ENCODE measurements at regions not wholly inside any gene's neighbourhood (a gene's known extent, or its start where the extent isn't known, plus 50 kb on each side); places are given as distances from the start of the nearest gene placed in this dataset.

- no peaks in the 10 kb centered on the region for H3K27me3 ChIP-seq (ENCODE audit: insufficient read depth, low read length)
- DNase-seq (ENCODE audit: low read depth) (no peak), FAIRE-seq (no peak)
- no peaks in the 10 kb centered on the region for H3K9me3 Mint-ChIP-seq (ENCODE audit: unreplicated experiment)
- H3K4me1 ChIP-seq (ENCODE audit: insufficient read depth, low read length): no peaks in the 10 kb centered on the region
- H3K4me2 ChIP-seq (ENCODE audit: low read length): no peak overlapping the region
- H4K20me1 ChIP-seq (ENCODE audit: insufficient read depth, low read length): no peaks in the 10 kb centered on the region
- no peak overlapping the region for H3K9ac ChIP-seq (ENCODE audit: low read length)
- H3K79me2 ChIP-seq (ENCODE audit: insufficient read depth, low read length): no peaks in the 10 kb centered on the region
- H3K27ac Mint-ChIP-seq (ENCODE audit: unreplicated experiment): no peak overlapping the region
- H3K9me3 ChIP-seq (ENCODE audit: insufficient read depth, low read depth, low read length): no peaks in the 10 kb centered on the region
- H3K4me3 ChIP-seq (ENCODE audit: insufficient read depth, low read depth, low read length): no peak overlapping the region
- H3K36me3 Mint-ChIP-seq (ENCODE audit: low read depth, unreplicated experiment): no peaks in the 10 kb centered on the region
- no peaks in the 10 kb centered on the region for H3K27me3 Mint-ChIP-seq (ENCODE audit: low read depth, unreplicated experiment)
- H3K27ac ChIP-seq (ENCODE audit: low read depth, low read length): no peak overlapping the region
- no peaks in the 10 kb centered on the region for H3K36me3 ChIP-seq (ENCODE audit: insufficient read depth, low read length)
- TF ChIP-seq EZH2 (IDR thresholded peaks at IDR 0.05; ENCODE audit: insufficient read depth, low read length): no peak
- TF ChIP-seq CTCF (IDR thresholded peaks at IDR 0.05; ENCODE audit: insufficient read depth, low read depth, low read length): no peak
- H3K4me3 Mint-ChIP-seq (ENCODE audit: unreplicated experiment): no peak overlapping the region
- no peaks in the 10 kb centered on the region for H3K4me1 Mint-ChIP-seq (ENCODE audit: low read depth, unreplicated experiment)
- no peak overlapping the region for H2AFZ ChIP-seq (ENCODE audit: low read depth, low read length)
Observed at GRCh38 chr4:96991083-96991482, 1151.2 kb downstream of the PDHA2 start.

GRCh38 chr4:96992443-96992842 is 1150.8 kb downstream of the STPG2 start:
- DNase-seq (ENCODE audit: low read depth) (no peak), FAIRE-seq (no peak)
- H3K27ac Mint-ChIP-seq (ENCODE audit: unreplicated experiment): no peak overlapping the region
- no peaks in the 10 kb centered on the region for H3K36me3 Mint-ChIP-seq (ENCODE audit: low read depth, unreplicated experiment)
- no peaks in the 10 kb centered on the region for H3K27me3 Mint-ChIP-seq (ENCODE audit: low read depth, unreplicated experiment)
- H3K4me1 ChIP-seq (ENCODE audit: insufficient read depth, low read length): no peaks in the 10 kb centered on the region
- H3K27ac ChIP-seq (ENCODE audit: low read depth, low read length): no peak overlapping the region
- H3K79me2 ChIP-seq (ENCODE audit: insufficient read depth, low read length): no peaks in the 10 kb centered on the region
- no peaks in the 10 kb centered on the region for H3K4me1 Mint-ChIP-seq (ENCODE audit: low read depth, unreplicated experiment)
- no peak overlapping the region for H3K4me3 ChIP-seq (ENCODE audit: insufficient read depth, low read depth, low read length)
- H3K9me3 Mint-ChIP-seq (ENCODE audit: unreplicated experiment): no peaks in the 10 kb centered on the region
- H3K4me2 ChIP-seq (ENCODE audit: low read length): no peak overlapping the region
- no peaks in the 10 kb centered on the region for H3K36me3 ChIP-seq (ENCODE audit: insufficient read depth, low read length)
- no peaks in the 10 kb centered on the region for H3K9me3 ChIP-seq (ENCODE audit: insufficient read depth, low read depth, low read length)
- H2AFZ ChIP-seq (ENCODE audit: low read depth, low read length): no peak overlapping the region
- H3K9ac ChIP-seq (ENCODE audit: low read length): no peak overlapping the region
- TF ChIP-seq CTCF (IDR thresholded peaks at IDR 0.05; ENCODE audit: insufficient read depth, low read depth, low read length): no peak
- no peak for TF ChIP-seq EZH2 (IDR thresholded peaks at IDR 0.05; ENCODE audit: insufficient read depth, low read length)
- no peaks in the 10 kb centered on the region for H4K20me1 ChIP-seq (ENCODE audit: insufficient read depth, low read length)
- no peaks in the 10 kb centered on the region for H3K27me3 ChIP-seq (ENCODE audit: insufficient read depth, low read length)
- H3K4me3 Mint-ChIP-seq (ENCODE audit: unreplicated experiment): no peak overlapping the region

- no peaks in the 10 kb centered on the region for H3K27me3 Mint-ChIP-seq (ENCODE audit: low read depth, unreplicated experiment)
- no peak for FAIRE-seq
- no peaks in the 10 kb centered on the region for H3K27me3 ChIP-seq (ENCODE audit: insufficient read depth, low read length)
- no peaks in the 10 kb centered on the region for H3K36me3 ChIP-seq (ENCODE audit: insufficient read depth, low read length)
- no peak overlapping the region for H3K9ac ChIP-seq (ENCODE audit: low read length)
- H3K4me2 ChIP-seq (ENCODE audit: low read length): no peak overlapping the region
- TF ChIP-seq EZH2 (IDR thresholded peaks at IDR 0.05; ENCODE audit: insufficient read depth, low read length) (no peak), CTCF (IDR thresholded peaks at IDR 0.05; ENCODE audit: insufficient read depth, low read depth, low read length) (no peak)
- H3K4me3 Mint-ChIP-seq (ENCODE audit: unreplicated experiment): no peak overlapping the region
- no peak overlapping the region for H3K27ac ChIP-seq (ENCODE audit: low read depth, low read length)
- no peak overlapping the region for H3K4me3 ChIP-seq (ENCODE audit: insufficient read depth, low read depth, low read length)
- no peaks in the 10 kb centered on the region for H3K9me3 Mint-ChIP-seq (ENCODE audit: unreplicated experiment)
- no peaks in the 10 kb centered on the region for H3K4me1 ChIP-seq (ENCODE audit: insufficient read depth, low read length)
- H3K27ac Mint-ChIP-seq (ENCODE audit: unreplicated experiment): no peak overlapping the region
- no peaks in the 10 kb centered on the region for H3K9me3 ChIP-seq (ENCODE audit: insufficient read depth, low read depth, low read length)
- no peaks in the 10 kb centered on the region for H3K36me3 Mint-ChIP-seq (ENCODE audit: low read depth, unreplicated experiment)
- no peak overlapping the region for H2AFZ ChIP-seq (ENCODE audit: low read depth, low read length)
- no peaks in the 10 kb centered on the region for H3K79me2 ChIP-seq (ENCODE audit: insufficient read depth, low read length)
- no peaks in the 10 kb centered on the region for H3K4me1 Mint-ChIP-seq (ENCODE audit: low read depth, unreplicated experiment)
- no peak for DNase-seq (ENCODE audit: low read depth)
- no peaks in the 10 kb centered on the region for H4K20me1 ChIP-seq (ENCODE audit: insufficient read depth, low read length)
Observed at GRCh38 chr4:96993560-96993959, 1149.7 kb downstream of the STPG2 start.
